GM12865 (cell line): ENCODE measurements at regions not wholly inside any gene's neighbourhood (a gene's known extent, or its start where the extent isn't known, plus 50 kb on each side); places are given as distances from the start of the nearest gene placed in this dataset.
"Not testable (repeated sequence)": the region's sequence is repeated elsewhere in the genome, so short reads cannot be mapped to it uniquely, and the experiment has no call there.

Source experiments
- DNase-seq: peaks from one replicate; pipeline ENCODE4 v3.0.0; 2010; ENCODE audit warnings: low read depth
- H3K4me3 ChIP-seq: 2 replicates; pipeline ENCODE4 v1.5.1; 2011; ENCODE audit warnings: mild to moderate bottlenecking, low read depth, low read length, control low read depth
- CTCF ChIP-seq: IDR thresholded peaks from 2 replicates; pipeline ENCODE4 v1.5.1; 2011; ENCODE audit warnings: low read length, control low read depth, low read depth, inconsistent platforms; ENCODE audit not compliant: insufficient read depth; ENCODE audit errors: missing control alignments

- DNase-seq: no peak
- H3K4me3 ChIP-seq: no peak overlapping the region
- no peak for TF ChIP-seq CTCF
Observed at GRCh38 chr11:16512198-16512898, 156.0 kb upstream of the SOX6 start.

GRCh38 chr11:16511116-16512114, 155.1 kb upstream of the SOX6 start:
- DNase-seq: no peak
- no peak for TF ChIP-seq CTCF
- no peak overlapping the region for H3K4me3 ChIP-seq

GRCh38 chr11:16505481-16505880, 149.1 kb upstream of the SOX6 start:
- no peak for TF ChIP-seq CTCF
- no peak for DNase-seq
- H3K4me3 ChIP-seq: no peak overlapping the region

GRCh38 chr11:16503891-16504290, 147.5 kb upstream of the SOX6 start:
- DNase-seq: not testable (repeated sequence)

GRCh38 chr11:16494918-16495691, 138.8 kb upstream of the SOX6 start:
- H3K4me3 ChIP-seq: no peak overlapping the region
- DNase-seq: no peak
- TF ChIP-seq CTCF: no peak

More at GRCh38 chr11:16503891-16504290, 147.5 kb upstream of the SOX6 start:
- not testable (repeated sequence) for H3K4me3 ChIP-seq

GRCh38 chr11:16484434-16484833, 128.1 kb upstream of the SOX6 start:
- no peak for DNase-seq
- no peak overlapping the region for H3K4me3 ChIP-seq
- TF ChIP-seq CTCF: no peak

GRCh38 chr11:16474659-16475058, 118.3 kb upstream of the SOX6 start:
- DNase-seq: no peak
- no peak for TF ChIP-seq CTCF
- no peak overlapping the region for H3K4me3 ChIP-seq
